ENCODE measurements at regions not wholly inside any gene's neighbourhood (a gene's known extent, or its start where the extent isn't known, plus 50 kb on each side); places are given as distances from the start of the nearest gene placed in this dataset.
"Not testable (repeated sequence)": the region's sequence is repeated elsewhere in the genome, so short reads cannot be mapped to it uniquely, and the experiment has no call there.

GRCh38 chr12:43252585-43252984 lies 299.4 kb downstream of the ADAMTS20 start:
- H3K9me3 ChIP-seq (ENCODE audit: insufficient read depth, low read depth, low read length), result no peaks in the 10 kb centered on the region
- no peak overlapping the region for H3K4me3 ChIP-seq (ENCODE audit: low read length)
- no peaks in the 10 kb centered on the region for H3K27me3 ChIP-seq (ENCODE audit: insufficient read depth, low read length)
- no peak overlapping the region for H3K27ac ChIP-seq (ENCODE audit: low read length)
- H3K4me1 ChIP-seq (ENCODE audit: insufficient read depth, low read length), result no peaks in the 10 kb centered on the region
- H3K36me3 ChIP-seq (ENCODE audit: insufficient read depth, low read depth, low read length), result no peaks in the 10 kb centered on the region
- H3K9ac ChIP-seq (ENCODE audit: low read depth, low read length), result no peak overlapping the region

DNA sequence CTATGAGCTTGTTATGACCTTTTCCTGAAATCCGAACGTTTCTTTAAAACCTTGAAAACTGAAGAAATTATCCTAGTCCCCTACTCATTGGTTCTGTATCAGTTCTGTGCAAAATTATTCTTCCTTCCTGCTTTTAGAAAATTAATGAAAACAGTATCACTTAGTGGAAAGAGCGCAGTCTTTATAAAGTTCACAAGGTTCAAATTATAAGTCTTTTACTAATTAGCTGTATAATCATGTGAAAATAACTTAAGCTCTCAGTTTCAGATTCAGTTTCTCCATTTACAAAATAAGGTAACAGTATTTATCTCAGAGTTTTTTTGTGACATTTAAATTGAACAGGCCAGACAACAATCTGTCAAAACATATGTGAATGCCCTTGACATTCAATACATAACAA lies 306.1 kb downstream of the ADAMTS20 start:
- Histone ChIP-seq H3K4me3 (ENCODE audit: low read length) (no peak overlapping the region), H3K27me3 (ENCODE audit: insufficient read depth, low read length) (no peaks in the 10 kb centered on the region), H3K9me3 (ENCODE audit: insufficient read depth, low read depth, low read length) (no peaks in the 10 kb centered on the region), H3K4me1 (ENCODE audit: insufficient read depth, low read length) (no peaks in the 10 kb centered on the region), H3K36me3 (ENCODE audit: insufficient read depth, low read depth, low read length) (no peaks in the 10 kb centered on the region), H3K27ac (ENCODE audit: low read length) (no peak overlapping the region), H3K9ac (ENCODE audit: low read depth, low read length) (no peak overlapping the region)

GRCh38 chr12:43241986-43242385 lies 310.0 kb downstream of the ADAMTS20 start:
- Histone ChIP-seq H3K4me1 (ENCODE audit: insufficient read depth, low read length) (no peaks in the 10 kb centered on the region), H3K27me3 (ENCODE audit: insufficient read depth, low read length) (no peaks in the 10 kb centered on the region), H3K4me3 (ENCODE audit: low read length) (no peak overlapping the region), H3K27ac (ENCODE audit: low read length) (no peak overlapping the region), H3K9me3 (ENCODE audit: insufficient read depth, low read depth, low read length) (no peaks in the 10 kb centered on the region), H3K36me3 (ENCODE audit: insufficient read depth, low read depth, low read length) (no peaks in the 10 kb centered on the region), H3K9ac (ENCODE audit: low read depth, low read length) (no peak overlapping the region)

GRCh38 chr12:43238281-43238680 lies 313.7 kb downstream of the ADAMTS20 start:
- H3K27me3 ChIP-seq (ENCODE audit: insufficient read depth, low read length), result no peaks in the 10 kb centered on the region
- no peak overlapping the region for H3K4me3 ChIP-seq (ENCODE audit: low read length)
- H3K9ac ChIP-seq (ENCODE audit: low read depth, low read length), result no peak overlapping the region
- peaks cover 2% of the 10 kb centered on the region; the same call in 1 of the 2 replicates for H3K4me1 ChIP-seq (ENCODE audit: insufficient read depth, low read length)
- H3K36me3 ChIP-seq (ENCODE audit: insufficient read depth, low read depth, low read length), result no peaks in the 10 kb centered on the region
- H3K27ac ChIP-seq (ENCODE audit: low read length), result no peak overlapping the region
- no peaks in the 10 kb centered on the region for H3K9me3 ChIP-seq (ENCODE audit: insufficient read depth, low read depth, low read length)

DNA sequence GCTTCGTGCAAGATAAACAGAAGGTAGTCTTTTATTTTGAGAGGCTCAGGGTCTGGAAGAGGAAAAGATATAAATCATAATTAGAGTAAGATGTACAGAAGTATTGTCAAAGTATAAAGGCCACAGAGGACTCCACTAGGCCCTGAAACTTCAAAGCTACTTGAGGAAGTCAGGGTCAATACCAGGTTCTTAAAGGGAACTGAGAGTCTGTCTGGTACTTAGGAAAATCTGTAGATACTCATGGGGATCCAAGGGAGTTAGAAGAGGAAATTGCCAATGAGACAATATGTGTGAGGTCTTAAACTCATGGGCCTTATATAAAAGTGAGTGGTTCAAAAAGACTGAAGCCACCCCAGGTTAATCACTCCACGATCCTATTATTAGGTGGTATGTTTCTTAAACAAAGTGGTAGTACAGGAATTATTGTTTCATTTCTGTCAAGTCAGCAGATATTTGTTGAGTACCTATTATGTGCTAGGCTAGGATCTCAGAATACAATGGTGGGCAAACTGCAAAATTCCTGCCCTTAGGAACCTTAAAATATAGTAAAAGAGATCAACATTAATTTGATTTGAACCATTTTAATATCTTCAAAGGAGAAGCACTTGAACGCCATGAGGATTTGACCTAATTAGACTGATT lies 314.6 kb downstream of the ADAMTS20 start:
- no peak overlapping the region for H3K27ac ChIP-seq (ENCODE audit: low read length)
- H3K4me1 ChIP-seq (ENCODE audit: insufficient read depth, low read length), result peaks cover 2% of the 10 kb centered on the region; the same call in 1 of the 2 replicates
- H3K4me3 ChIP-seq (ENCODE audit: low read length), result no peak overlapping the region
- no peaks in the 10 kb centered on the region for H3K36me3 ChIP-seq (ENCODE audit: insufficient read depth, low read depth, low read length)
- no peaks in the 10 kb centered on the region for H3K27me3 ChIP-seq (ENCODE audit: insufficient read depth, low read length)
- H3K9ac ChIP-seq (ENCODE audit: low read depth, low read length), result no peak overlapping the region
- H3K9me3 ChIP-seq (ENCODE audit: insufficient read depth, low read depth, low read length), result no peaks in the 10 kb centered on the region

DNA sequence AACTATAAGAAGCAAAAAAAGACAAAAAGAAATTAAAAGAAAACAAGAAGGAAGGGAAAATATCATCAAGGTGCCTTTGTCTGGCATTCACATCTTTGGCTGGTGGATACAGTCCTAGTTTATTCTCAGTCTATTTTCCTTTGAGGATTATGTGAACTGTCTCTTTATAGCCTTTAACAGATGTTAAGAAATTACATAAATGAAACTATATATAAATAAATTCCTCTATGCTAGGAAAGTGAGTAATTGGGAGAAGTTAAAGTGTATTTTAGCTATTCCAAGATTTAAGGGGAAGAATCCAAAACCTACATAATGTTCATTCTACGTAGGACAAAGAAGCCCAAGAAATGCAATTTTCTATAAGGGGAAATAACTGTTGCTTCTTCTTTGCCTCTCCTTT lies 316.3 kb downstream of the ADAMTS20 start:
- Histone ChIP-seq H3K4me1 (ENCODE audit: insufficient read depth, low read length) (peaks cover 2% of the 10 kb centered on the region; the same call in 1 of the 2 replicates), H3K27me3 (ENCODE audit: insufficient read depth, low read length) (no peaks in the 10 kb centered on the region), H3K9me3 (ENCODE audit: insufficient read depth, low read depth, low read length) (no peaks in the 10 kb centered on the region), H3K9ac (ENCODE audit: low read depth, low read length) (no peak overlapping the region), H3K27ac (ENCODE audit: low read length) (no peak overlapping the region), H3K4me3 (ENCODE audit: low read length) (no peak overlapping the region), H3K36me3 (ENCODE audit: insufficient read depth, low read depth, low read length) (no peaks in the 10 kb centered on the region)

DNA sequence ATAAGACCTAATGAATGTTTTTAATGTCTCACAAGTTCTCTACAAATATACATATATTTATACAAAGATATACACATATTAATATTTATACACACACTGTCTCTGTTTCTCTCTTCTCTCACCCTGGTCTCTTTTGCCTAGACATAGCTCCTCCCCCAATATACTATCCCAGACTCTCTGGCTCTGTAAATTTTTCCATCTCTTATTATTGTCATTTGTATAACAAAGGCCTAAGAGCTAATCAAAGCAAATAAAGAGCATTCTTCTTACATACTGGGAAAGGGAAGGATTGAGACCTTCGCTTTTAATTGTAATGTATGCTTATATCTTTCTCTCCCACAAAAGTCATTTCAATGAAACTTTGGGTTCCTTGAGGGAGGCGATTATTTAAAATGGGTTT lies 318.1 kb downstream of the ADAMTS20 start:
- H3K27ac ChIP-seq (ENCODE audit: low read length), result no peak overlapping the region
- H3K27me3 ChIP-seq (ENCODE audit: insufficient read depth, low read length), result no peaks in the 10 kb centered on the region
- peaks cover 2% of the 10 kb centered on the region; the same call in 1 of the 2 replicates for H3K4me1 ChIP-seq (ENCODE audit: insufficient read depth, low read length)
- H3K9ac ChIP-seq (ENCODE audit: low read depth, low read length), result no peak overlapping the region
- H3K9me3 ChIP-seq (ENCODE audit: insufficient read depth, low read depth, low read length), result no peaks in the 10 kb centered on the region
- H3K36me3 ChIP-seq (ENCODE audit: insufficient read depth, low read depth, low read length), result no peaks in the 10 kb centered on the region
- no peak overlapping the region for H3K4me3 ChIP-seq (ENCODE audit: low read length)

- H3K4me3 ChIP-seq (ENCODE audit: low read length), result no peak overlapping the region
- H3K27me3 ChIP-seq (ENCODE audit: insufficient read depth, low read length), result no peaks in the 10 kb centered on the region
- H3K4me1 ChIP-seq (ENCODE audit: insufficient read depth, low read length), result no peaks in the 10 kb centered on the region; the same call in 1 of the 2 replicates
- H3K36me3 ChIP-seq (ENCODE audit: insufficient read depth, low read depth, low read length), result no peaks in the 10 kb centered on the region
- no peak overlapping the region for H3K9ac ChIP-seq (ENCODE audit: low read depth, low read length)
- no peaks in the 10 kb centered on the region for H3K9me3 ChIP-seq (ENCODE audit: insufficient read depth, low read depth, low read length)
- no peak overlapping the region for H3K27ac ChIP-seq (ENCODE audit: low read length)
Measured at GRCh38 chr12:43226151-43226550, 325.9 kb downstream of the ADAMTS20 start.

- not testable (repeated sequence) for H3K9ac ChIP-seq (ENCODE audit: low read depth, low read length); H3K9me3 ChIP-seq (ENCODE audit: insufficient read depth, low read depth, low read length); H3K36me3 ChIP-seq (ENCODE audit: insufficient read depth, low read depth, low read length); H3K27me3 ChIP-seq (ENCODE audit: insufficient read depth, low read length); H3K27ac ChIP-seq (ENCODE audit: low read length); H3K4me1 ChIP-seq (ENCODE audit: insufficient read depth, low read length); H3K4me3 ChIP-seq (ENCODE audit: low read length)
Measured at GRCh38 chr12:43224190-43224805, 327.7 kb downstream of the ADAMTS20 start.

DNA sequence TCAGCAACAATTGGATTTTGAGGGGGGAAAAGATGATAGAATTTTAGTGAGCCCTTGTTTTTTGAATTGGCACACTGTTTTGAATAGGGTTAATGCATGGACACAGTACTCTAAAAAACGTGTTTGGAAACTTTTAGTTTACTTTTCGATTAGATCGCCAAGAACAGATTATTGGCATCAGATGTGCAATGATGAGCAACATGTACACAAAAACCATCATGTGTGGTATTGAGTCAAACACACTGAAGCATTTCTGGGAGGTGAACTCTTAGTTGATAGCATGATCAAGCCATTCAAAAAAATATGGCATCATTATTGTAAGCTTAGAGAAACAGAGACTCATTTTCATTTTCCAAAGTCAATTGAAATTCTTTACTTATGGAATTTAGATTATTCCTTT lies 329.2 kb downstream of the ADAMTS20 start:
- H3K36me3 ChIP-seq (ENCODE audit: insufficient read depth, low read depth, low read length), result no peaks in the 10 kb centered on the region
- no peaks in the 10 kb centered on the region for H3K27me3 ChIP-seq (ENCODE audit: insufficient read depth, low read length)
- H3K9ac ChIP-seq (ENCODE audit: low read depth, low read length), result no peak overlapping the region
- H3K4me1 ChIP-seq (ENCODE audit: insufficient read depth, low read length), result no peaks in the 10 kb centered on the region; the same call in 1 of the 2 replicates
- no peak overlapping the region for H3K27ac ChIP-seq (ENCODE audit: low read length)
- H3K9me3 ChIP-seq (ENCODE audit: insufficient read depth, low read depth, low read length), result no peaks in the 10 kb centered on the region
- no peak overlapping the region for H3K4me3 ChIP-seq (ENCODE audit: low read length)

DNA sequence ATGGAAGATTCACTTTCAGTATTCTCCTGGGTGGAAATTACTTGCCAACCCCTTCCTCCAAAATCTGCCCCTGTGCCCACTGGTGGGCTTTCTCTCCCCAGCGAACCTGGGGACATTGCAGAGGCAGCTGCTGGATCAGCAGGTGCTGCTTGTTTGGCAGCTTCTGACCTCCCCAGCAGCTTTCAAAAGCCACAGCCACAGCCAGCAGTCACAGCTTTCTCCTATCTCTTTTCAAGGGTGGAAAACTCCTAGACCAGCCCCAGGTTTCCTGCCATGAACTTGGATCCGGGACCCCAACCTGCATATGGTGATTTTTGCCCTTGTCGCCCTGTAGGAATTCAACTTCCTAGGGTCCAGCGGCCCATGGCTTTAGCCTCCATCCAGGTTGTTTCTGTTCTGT lies 330.8 kb downstream of the ADAMTS20 start:
- H3K27me3 ChIP-seq (ENCODE audit: insufficient read depth, low read length), result no peaks in the 10 kb centered on the region
- H3K4me1 ChIP-seq (ENCODE audit: insufficient read depth, low read length), result no peaks in the 10 kb centered on the region; the same call in 1 of the 2 replicates
- no peak overlapping the region for H3K4me3 ChIP-seq (ENCODE audit: low read length)
- no peak overlapping the region for H3K9ac ChIP-seq (ENCODE audit: low read depth, low read length)
- no peaks in the 10 kb centered on the region for H3K36me3 ChIP-seq (ENCODE audit: insufficient read depth, low read depth, low read length)
- H3K9me3 ChIP-seq (ENCODE audit: insufficient read depth, low read depth, low read length), result no peaks in the 10 kb centered on the region
- no peak overlapping the region for H3K27ac ChIP-seq (ENCODE audit: low read length)

DNA sequence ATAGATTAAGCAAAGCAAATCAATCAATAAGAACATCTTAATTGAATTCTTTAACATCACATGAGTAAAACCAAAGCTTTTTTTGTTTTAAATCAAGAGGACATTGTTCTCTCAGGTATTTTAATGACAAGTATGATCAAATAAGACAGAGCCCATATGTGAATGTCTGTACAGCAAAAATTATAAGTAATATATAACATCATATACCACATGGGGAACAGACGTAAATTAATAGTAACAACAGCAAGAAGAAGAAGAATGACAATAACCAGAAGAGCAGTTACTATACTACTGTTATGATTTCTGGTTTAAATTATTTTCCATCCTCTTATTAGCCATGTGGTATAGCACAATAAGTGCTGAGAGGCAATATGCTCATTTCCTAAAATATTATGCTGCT lies 335.5 kb downstream of the ADAMTS20 start:
- Histone ChIP-seq H3K27ac (ENCODE audit: low read length) (no peak overlapping the region), H3K9ac (ENCODE audit: low read depth, low read length) (no peak overlapping the region), H3K36me3 (ENCODE audit: insufficient read depth, low read depth, low read length) (no peaks in the 10 kb centered on the region), H3K4me1 (ENCODE audit: insufficient read depth, low read length) (no peaks in the 10 kb centered on the region; the same call in 1 of the 2 replicates), H3K27me3 (ENCODE audit: insufficient read depth, low read length) (no peaks in the 10 kb centered on the region), H3K9me3 (ENCODE audit: insufficient read depth, low read depth, low read length) (no peaks in the 10 kb centered on the region), H3K4me3 (ENCODE audit: low read length) (no peak overlapping the region)
